Upper lobe of left lung (tissue), 6 donors: ENCODE measurements at regions not wholly inside any gene's neighbourhood (a gene's known extent, or its start where the extent isn't known, plus 50 kb on each side); places are given as distances from the start of the nearest gene placed in this dataset.
A peak's percentile ranks its signal among the peaks of the same experiment; 100 is the strongest.
"Not testable (repeated sequence)": the region's sequence is repeated elsewhere in the genome, so short reads cannot be mapped to it uniquely, and the experiment has no call there.

Experiments used
- ATAC-seq, 2 donors: fragments of 200-7000 bp; cut with Tn5 transposase; one replicate each; pipeline ENCODE4 v1.9.1; 2022; ENCODE audit warnings: mild to moderate bottlenecking in 2 of 2, moderate library complexity in 2 of 2; ENCODE audit not compliant: low FRiP score in 2 of 2
- DNase-seq, 2 donors: peaks; one replicate each; pipeline ENCODE4 v3.0.0-alpha.2; 2019 to 2020
- H3K27ac ChIP-seq, 4 donors: fragments of 200-600 bp; sonication (generic); one replicate each; pipeline ENCODE4 v1.5.1; 2016 to 2019
- H3K27me3 ChIP-seq, 4 donors: fragments of 200-600 bp; sonication (generic); one replicate each; pipeline ENCODE4 v1.5.1; 2017 to 2019
- H3K36me3 ChIP-seq, 4 donors: fragments of 200-600 bp; sonication (generic); one replicate each; pipeline ENCODE4 v1.5.1; 2016 to 2019
- H3K4me1 ChIP-seq, 4 donors: fragments of 200-600 bp; sonication (generic); one replicate each; pipeline ENCODE4 v1.5.1; 2018 to 2019
- H3K4me3 ChIP-seq, 4 donors: fragments of 200-600 bp; sonication (generic); one replicate each; pipeline ENCODE4 v1.5.1; 2017 to 2019; ENCODE audit warnings: mild to moderate bottlenecking in 2 of 4, moderate library complexity in 1 of 4
- H3K9me3 ChIP-seq, 4 donors: fragments of 200-600 bp; sonication (generic); one replicate each; pipeline ENCODE4 v1.5.1; 2018 to 2019
- EP300 ChIP-seq, 4 donors: sonication (generic); formaldehyde crosslinking; IDR thresholded peaks; one replicate each; pipeline ENCODE4 v1.5.1; 2017; ENCODE audit warnings: antibody characterized with exemption in 4 of 4, control low read depth in 2 of 4
- POLR2A ChIP-seq, 4 donors: fragments of 450-650 bp; IDR thresholded peaks; one replicate each; pipeline ENCODE4 v1.5.1; 2016 to 2017; ENCODE audit warnings: antibody characterized with exemption in 4 of 4, mild to moderate bottlenecking in 2 of 4
- POLR2AphosphoS5 ChIP-seq, 2 donors: sonication (generic); formaldehyde crosslinking; IDR thresholded peaks; one replicate each; pipeline ENCODE4 v1.5.1; 2017; ENCODE audit warnings: antibody characterized with exemption in 2 of 2
- WGBS, 2 donors: methylation state at CpG; one replicate each; pipeline ENCODE4 v1.1.5; 2017 to 2018; 5-methylcytosine and 5-hydroxymethylcytosine counted together
- TF ChIP-seq, protein P1 (sequence below), 6 experiments: fragments of 450-650 bp in 4 of 6; fragments of 200-600 bp in 2 of 6; sonication (generic) in 2 of 6; IDR thresholded peaks; one replicate each; pipeline ENCODE4 v1.5.1; 2016 to 2019; ENCODE audit warnings: antibody characterized with exemption in 6 of 6
- donor health status: DM: no; HTN: no; CAD: no; lungs with moderate emphysema.
- donor health status: DM: no; HTN: yes; CAD: no; lungs with severe emphysema.

GRCh38 chr3:56928379-56929068 lies 126.8 kb upstream of the ARHGEF3 start:
- H3K9me3 ChIP-seq, result no peaks in the 10 kb centered on the region
- H3K27me3 ChIP-seq, result no peaks in the 10 kb centered on the region
- H3K4me3 ChIP-seq, result no peak overlapping the region
- WGBS, 2 donors, result 46 to 52% methylated on average over 3 of the region's 3 CpGs
- H3K36me3 ChIP-seq, result no peaks in the 10 kb centered on the region
- ATAC-seq (peak in 1 of 2 donors; percentile 39), DNase-seq (no peak)
- peaks cover 28 to 49% (median 34%) of the 10 kb centered on the region in 4 donors for H3K4me1 ChIP-seq
- peak in 1 of 2 donors; percentile 46 for TF ChIP-seq POLR2AphosphoS5 (IDR thresholded peaks at IDR 0.05)
- TF ChIP-seq, protein P1, sequence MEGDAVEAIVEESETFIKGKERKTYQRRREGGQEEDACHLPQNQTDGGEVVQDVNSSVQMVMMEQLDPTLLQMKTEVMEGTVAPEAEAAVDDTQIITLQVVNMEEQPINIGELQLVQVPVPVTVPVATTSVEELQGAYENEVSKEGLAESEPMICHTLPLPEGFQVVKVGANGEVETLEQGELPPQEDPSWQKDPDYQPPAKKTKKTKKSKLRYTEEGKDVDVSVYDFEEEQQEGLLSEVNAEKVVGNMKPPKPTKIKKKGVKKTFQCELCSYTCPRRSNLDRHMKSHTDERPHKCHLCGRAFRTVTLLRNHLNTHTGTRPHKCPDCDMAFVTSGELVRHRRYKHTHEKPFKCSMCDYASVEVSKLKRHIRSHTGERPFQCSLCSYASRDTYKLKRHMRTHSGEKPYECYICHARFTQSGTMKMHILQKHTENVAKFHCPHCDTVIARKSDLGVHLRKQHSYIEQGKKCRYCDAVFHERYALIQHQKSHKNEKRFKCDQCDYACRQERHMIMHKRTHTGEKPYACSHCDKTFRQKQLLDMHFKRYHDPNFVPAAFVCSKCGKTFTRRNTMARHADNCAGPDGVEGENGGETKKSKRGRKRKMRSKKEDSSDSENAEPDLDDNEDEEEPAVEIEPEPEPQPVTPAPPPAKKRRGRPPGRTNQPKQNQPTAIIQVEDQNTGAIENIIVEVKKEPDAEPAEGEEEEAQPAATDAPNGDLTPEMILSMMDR (IDR thresholded peaks at IDR 0.05), result no peak
- H3K27ac ChIP-seq, result peak overlapping the region in 1 of 4 donors; percentile 42

DNA sequence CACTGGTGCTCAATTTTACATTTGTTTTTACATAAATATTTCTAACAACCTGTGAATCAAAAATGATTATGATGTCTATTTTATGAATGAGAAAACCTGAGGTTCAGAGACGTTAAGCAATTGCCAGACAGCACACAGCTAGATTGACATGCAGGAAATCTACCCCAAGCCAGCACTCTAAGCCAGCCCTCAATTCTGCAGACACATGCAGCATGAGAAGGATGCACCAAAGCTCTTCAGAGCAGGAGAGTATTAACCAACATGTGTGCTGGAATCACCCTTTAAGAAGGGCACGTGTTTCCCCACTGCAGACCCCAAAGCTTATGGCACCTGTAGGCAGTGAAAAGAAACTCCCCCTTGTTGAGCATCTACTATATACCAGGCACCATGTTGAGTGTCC lies 126.1 kb upstream of the ARHGEF3 start:
- 70 to 74% methylated on average over 2 of the region's 2 CpGs for WGBS, 2 donors
- no peaks in the 10 kb centered on the region for H3K27me3 ChIP-seq
- no peak for DNase-seq
- H3K9me3 ChIP-seq, result no peaks in the 10 kb centered on the region
- peak overlapping the region in 1 of 4 donors; percentile 23 for H3K27ac ChIP-seq
- ATAC-seq, result no peak
- TF ChIP-seq, protein P1 (IDR thresholded peaks at IDR 0.05), result no peak
- no peak for TF ChIP-seq EP300 (IDR thresholded peaks at IDR 0.05)
- no peak for TF ChIP-seq POLR2AphosphoS5 (IDR thresholded peaks at IDR 0.05)
- no peak for TF ChIP-seq POLR2A (IDR thresholded peaks at IDR 0.05)
- H3K4me3 ChIP-seq, result no peak overlapping the region
- H3K4me1 ChIP-seq, result peaks cover 34 to 56% (median 41%) of the 10 kb centered on the region in 4 donors
- no peaks in the 10 kb centered on the region for H3K36me3 ChIP-seq

DNA sequence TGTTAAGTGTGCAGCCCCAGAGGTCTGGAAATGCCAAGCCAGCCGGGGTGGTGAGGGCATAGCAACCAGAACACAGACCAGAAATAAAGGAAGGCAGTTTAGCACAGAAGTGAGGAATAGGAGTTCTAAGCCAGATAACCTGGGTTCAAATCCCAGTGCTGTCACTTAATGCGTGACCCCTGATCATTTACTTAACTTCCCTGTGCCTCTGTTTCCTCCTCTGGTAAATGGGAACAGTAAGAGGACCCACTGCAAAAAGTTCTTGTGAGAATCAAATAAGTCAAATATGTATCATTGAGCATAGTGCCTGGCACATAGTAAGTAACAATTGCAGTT lies 125.2 kb upstream of the ARHGEF3 start:
- TF ChIP-seq, protein P1 (IDR thresholded peaks at IDR 0.05), result no peak
- no peak for TF ChIP-seq EP300 (IDR thresholded peaks at IDR 0.05)
- no peak for TF ChIP-seq POLR2A (IDR thresholded peaks at IDR 0.05)
- no peak for TF ChIP-seq POLR2AphosphoS5 (IDR thresholded peaks at IDR 0.05)
- H3K4me1 ChIP-seq, result peaks cover 43 to 65% (median 50%) of the 10 kb centered on the region in 4 donors
- no peaks in the 10 kb centered on the region for H3K27me3 ChIP-seq
- ATAC-seq, result no peak
- no peak overlapping the region for H3K4me3 ChIP-seq
- DNase-seq, result no peak
- H3K9me3 ChIP-seq, result no peaks in the 10 kb centered on the region
- no peaks in the 10 kb centered on the region for H3K36me3 ChIP-seq
- 86 to 89% methylated on average over 2 of the region's 2 CpGs for WGBS, 2 donors
- H3K27ac ChIP-seq, result peak overlapping the region in 2 of 4 donors; percentile 57 to 79

GRCh38 chr3:56926243-56926946 lies 124.6 kb upstream of the ARHGEF3 start:
- no peaks in the 10 kb centered on the region for H3K27me3 ChIP-seq
- WGBS, 2 donors, result 56 to 60% methylated on average over 3 of the region's 3 CpGs
- TF ChIP-seq, protein P1 (IDR thresholded peaks at IDR 0.05), result no peak
- TF ChIP-seq POLR2A (IDR thresholded peaks at IDR 0.05) (no peak), POLR2AphosphoS5 (IDR thresholded peaks at IDR 0.05) (no peak), EP300 (IDR thresholded peaks at IDR 0.05) (no peak)
- H3K9me3 ChIP-seq, result no peaks in the 10 kb centered on the region
- ATAC-seq (no peak), DNase-seq (no peak)
- peak overlapping the region in 2 of 4 donors; percentile 57 to 80 for H3K27ac ChIP-seq
- H3K36me3 ChIP-seq, result no peaks in the 10 kb centered on the region
- peaks cover 48 to 70% (median 53%) of the 10 kb centered on the region in 4 donors for H3K4me1 ChIP-seq
- H3K4me3 ChIP-seq, result no peak overlapping the region

- H3K4me1 ChIP-seq, result peaks cover 49 to 69% (median 55%) of the 10 kb centered on the region in 4 donors
Observed at GRCh38 chr3:56924700-56925099, 123.0 kb upstream of the ARHGEF3 start.

More at GRCh38 chr3:56924700-56925099, 123.0 kb upstream of the ARHGEF3 start:
- not testable (repeated sequence) for H3K4me3 ChIP-seq, H3K9me3 ChIP-seq, ATAC-seq, H3K27me3 ChIP-seq, DNase-seq, H3K36me3 ChIP-seq
- H3K27ac ChIP-seq, result peak overlapping the region in 3 of 4 donors; percentile 58 to 80 (median 63)
- 92 to 93% methylated on average over 1 of the region's 1 CpG for WGBS, 2 donors
